GM18858 (cell line): ENCODE measurements at regions not wholly inside any gene's neighbourhood (a gene's known extent, or its start where the extent isn't known, plus 50 kb on each side); places are given as distances from the start of the nearest gene placed in this dataset.
"Not testable (repeated sequence)": the region's sequence is repeated elsewhere in the genome, so short reads cannot be mapped to it uniquely, and the experiment has no call there.

Experiments
- ATAC-seq: cut with Tn5 transposase; IDR thresholded peaks from one replicate; pipeline ENCODE4 v1.9.1; 2021; ENCODE audit not compliant: unreplicated experiment

- no peak for ATAC-seq
Measured at GRCh38 chr12:33817713-33818112, 204.6 kb upstream of the ALG10 start.

GRCh38 chr12:33818313-33818712 is 204.0 kb upstream of the ALG10 start:
- ATAC-seq, result no peak

GRCh38 chr12:33825442-33825841 is 196.9 kb upstream of the ALG10 start:
- no peak for ATAC-seq

GRCh38 chr12:33825986-33826602 is 196.2 kb upstream of the ALG10 start:
- ATAC-seq, result no peak

- ATAC-seq, result no peak
Measured at GRCh38 chr12:33828326-33828725, 194.0 kb upstream of the ALG10 start.

- ATAC-seq, result no peak
Measured at GRCh38 chr12:33830070-33830469, 192.2 kb upstream of the ALG10 start.

- ATAC-seq, result no peak
Measured at GRCh38 chr12:33832900-33833299, 189.4 kb upstream of the ALG10 start.

GRCh38 chr12:33834672-33835071 is 187.6 kb upstream of the ALG10 start:
- no peak for ATAC-seq

- ATAC-seq, result no peak
Measured at GRCh38 chr12:33876618-33877017, 145.7 kb upstream of the ALG10 start.

GRCh38 chr12:33892425-33892824 is 129.9 kb upstream of the ALG10 start:
- ATAC-seq, result no peak

GRCh38 chr12:33920460-33920859 is 101.8 kb upstream of the ALG10 start:
- not testable (repeated sequence) for ATAC-seq

GRCh38 chr12:33926095-33926494 is 96.2 kb upstream of the ALG10 start:
- no peak for ATAC-seq

- ATAC-seq, result not testable (repeated sequence)
Measured at GRCh38 chr12:33937669-33938068, 84.6 kb upstream of the ALG10 start.

- no peak for ATAC-seq
Measured at GRCh38 chr12:33942172-33942571, 80.1 kb upstream of the ALG10 start.

GRCh38 chr12:33944703-33945437 is 77.4 kb upstream of the ALG10 start:
- no peak for ATAC-seq

GRCh38 chr12:33945438-33945784 is 76.9 kb upstream of the ALG10 start:
- no peak for ATAC-seq

- ATAC-seq, result not testable (repeated sequence)
Measured at GRCh38 chr12:33966219-33966618, 56.1 kb upstream of the ALG10 start.

GRCh38 chr12:33967760-33968159 is 54.5 kb upstream of the ALG10 start:
- ATAC-seq, result no peak
